Breast epithelium (tissue), 4 donors: ENCODE measurements at regions not wholly inside any gene's neighbourhood (a gene's known extent, or its start where the extent isn't known, plus 50 kb on each side); places are given as distances from the start of the nearest gene placed in this dataset.
"Not testable (repeated sequence)": the region's sequence is repeated elsewhere in the genome, so short reads cannot be mapped to it uniquely, and the experiment has no call there.

Source experiments
- DNase-seq, 2 donors: peaks; one replicate each; pipeline ENCODE4 v3.0.0-alpha.2; 2019; ENCODE audit warnings: low spot score in 2 of 2
- H3K27ac ChIP-seq, 2 donors: fragments of 200-600 bp; sonication (generic) in 1 of 2; one replicate each; pipeline ENCODE4 v1.5.1; 2016 to 2019; ENCODE audit warnings: mild to moderate bottlenecking in 1 of 2
- H3K27me3 ChIP-seq, 2 donors: fragments of 200-600 bp; sonication (generic) in 1 of 2; one replicate each; pipeline versions ENCODE4 v1.5.1 to v1.6.0; 2017 to 2019; ENCODE audit warnings: control low read depth in 1 of 2, mild to moderate bottlenecking in 1 of 2
- H3K36me3 ChIP-seq: fragments of 200-600 bp; one replicate; pipeline ENCODE4 v1.5.1; 2019
- H3K4me1 ChIP-seq, 2 donors: fragments of 200-600 bp; sonication (generic); one replicate each; pipeline ENCODE4 v1.5.1; 2016 to 2019; ENCODE audit warnings: control low read depth in 1 of 2
- H3K4me3 ChIP-seq, 3 donors: fragments of 200-600 bp; sonication (generic); 1 replicate in 2 of 3; 2 replicates in 1 of 3; pipeline ENCODE4 v1.5.1; 2016 to 2019; ENCODE audit warnings: mild to moderate bottlenecking in 3 of 3, moderate library complexity in 2 of 3
- H3K9me3 ChIP-seq, 2 donors: fragments of 200-600 bp; sonication (generic) in 1 of 2; one replicate each; pipeline ENCODE4 v1.5.1; 2016 to 2019; ENCODE audit warnings: control low read depth in 1 of 2
- CTCF ChIP-seq, 3 donors: fragments of 450-650 bp; IDR thresholded peaks; one replicate each; pipeline ENCODE4 v1.5.1; 2016 to 2017; ENCODE audit warnings: antibody characterized with exemption in 3 of 3, mild to moderate bottlenecking in 3 of 3, moderate library complexity in 3 of 3
- POLR2A ChIP-seq: fragments of 450-650 bp; IDR thresholded peaks from one replicate; pipeline ENCODE4 v1.6.1; 2016; ENCODE audit warnings: antibody characterized with exemption, mild to moderate bottlenecking, moderate library complexity
- POLR2AphosphoS5 ChIP-seq, 3 donors: sonication (generic); formaldehyde crosslinking; IDR thresholded peaks; one replicate each; pipeline ENCODE4 v1.6.1; 2017; ENCODE audit warnings: antibody characterized with exemption in 3 of 3
- intact Hi-C: fragments of 100-400 bp; cut with DNase I; formaldehyde crosslinking; loops from one replicate; pipeline ENCODE4 v1.15.1; 2023; ENCODE audit warnings: low total_unique reads

GRCh38 chr9:19875291-19875920 is 86.6 kb upstream of the SLC24A2 start:
- peaks cover 0 to 7% of the 10 kb centered on the region in 2 donors for H3K9me3 ChIP-seq
- no peaks in the 10 kb centered on the region for H3K4me1 ChIP-seq
- TF ChIP-seq POLR2AphosphoS5 (IDR thresholded peaks at IDR 0.05) (no peak), POLR2A (no peak), CTCF (IDR thresholded peaks at IDR 0.05) (no peak)
- no peak overlapping the region for H3K27ac ChIP-seq
- intact Hi-C loops, result no loop called here
- no peak overlapping the region for H3K4me3 ChIP-seq
- H3K27me3 ChIP-seq, result no peaks in the 10 kb centered on the region
- DNase-seq, result no peak
- H3K36me3 ChIP-seq, result no peaks in the 10 kb centered on the region

- H3K27ac ChIP-seq, H3K27me3 ChIP-seq, intact Hi-C loops, DNase-seq, H3K36me3 ChIP-seq, H3K4me3 ChIP-seq, H3K4me1 ChIP-seq: not testable (repeated sequence)
- H3K9me3 ChIP-seq, result peaks cover 0 to 10% of the 10 kb centered on the region in 2 donors
These were observed 84.4 kb upstream of the SLC24A2 start for GRCh38 chr9:19873188-19873587.

GRCh38 chr9:19870988-19871387 is 82.2 kb upstream of the SLC24A2 start:
- Histone ChIP-seq H3K36me3 (no peaks in the 10 kb centered on the region), H3K4me3 (no peak overlapping the region), H3K9me3 (peaks cover 0 to 10% of the 10 kb centered on the region in 2 donors), H3K27me3 (no peaks in the 10 kb centered on the region), H3K4me1 (no peaks in the 10 kb centered on the region), H3K27ac (no peak overlapping the region)
- TF ChIP-seq POLR2AphosphoS5 (IDR thresholded peaks at IDR 0.05), result no peak
- no peak for TF ChIP-seq POLR2A
- no peak for TF ChIP-seq CTCF (IDR thresholded peaks at IDR 0.05)
- DNase-seq, result no peak
- intact Hi-C loops, result no loop called here

GRCh38 chr9:19840953-19841352 is 52.1 kb upstream of the SLC24A2 start:
- Histone ChIP-seq H3K27me3 (no peaks in the 10 kb centered on the region), H3K36me3 (no peaks in the 10 kb centered on the region), H3K4me3 (no peak overlapping the region), H3K4me1 (no peaks in the 10 kb centered on the region), H3K27ac (no peak overlapping the region), H3K9me3 (no peaks in the 10 kb centered on the region)
- intact Hi-C loops, result no loop called here
- no peak for TF ChIP-seq POLR2A
- no peak for TF ChIP-seq CTCF (IDR thresholded peaks at IDR 0.05)
- TF ChIP-seq POLR2AphosphoS5 (IDR thresholded peaks at IDR 0.05), result no peak
- DNase-seq, result no peak
